Hematopoietic multipotent progenitor cell treated with erythropoietin and hydrocortisone succinate and interleukin-3 and kit ligand, for 15 days (in vitro differentiated cells): ENCODE measurements at regions not wholly inside any gene's neighbourhood (a gene's known extent, or its start where the extent isn't known, plus 50 kb on each side); places are given as distances from the start of the nearest gene placed in this dataset.

Experiments
- DNase-seq: peaks from one replicate; pipeline ENCODE4 v3.0.0-alpha.2; 2015; ENCODE audit warnings: low spot score

GRCh38 chr20:60274717-60275116 lies 316.5 kb downstream of the CDH26 start:
- no peak for DNase-seq

DNA sequence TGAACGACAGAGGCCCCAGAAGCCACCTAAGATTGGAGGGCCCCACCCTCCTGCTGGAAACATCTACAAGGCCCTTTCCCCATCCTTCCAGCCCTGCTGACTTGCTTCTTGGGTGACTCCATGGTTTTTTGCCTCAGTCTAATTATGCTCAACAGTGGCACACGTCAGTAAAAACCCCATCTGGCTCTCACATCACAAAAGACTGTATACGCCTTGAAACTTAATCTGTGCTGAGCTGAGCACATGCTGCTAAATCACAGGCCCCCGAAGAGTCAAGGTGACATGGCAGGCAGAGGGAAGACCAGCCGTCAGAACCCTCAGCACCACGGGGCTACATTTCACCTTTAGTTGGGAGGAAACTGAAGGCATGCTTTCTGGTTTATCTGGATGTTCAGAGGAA lies 323.1 kb downstream of the CDH26 start:
- no peak for DNase-seq

DNA sequence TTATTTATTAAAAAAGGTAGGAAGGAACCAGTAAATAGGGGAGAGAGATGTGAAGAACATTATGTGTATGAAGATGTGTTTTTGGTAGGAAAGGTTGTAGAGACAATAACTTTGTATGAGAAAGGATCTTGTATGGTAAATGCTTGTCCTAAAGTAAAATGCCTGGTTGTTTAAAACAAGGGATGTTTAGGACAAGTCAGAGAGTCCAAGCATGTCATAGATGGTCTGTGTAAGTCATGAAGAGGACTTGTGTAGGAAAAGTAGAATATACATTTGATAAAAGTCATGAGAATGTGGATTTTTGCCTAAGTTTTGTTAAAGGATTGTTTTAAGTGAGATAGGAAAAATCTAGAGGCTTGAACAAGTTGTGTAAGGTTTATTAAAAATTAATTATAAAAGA lies 325.1 kb downstream of the CDH26 start:
- DNase-seq = no peak

GRCh38 chr20:60286764-60287163 lies 328.5 kb downstream of the CDH26 start:
- DNase-seq = no peak

DNA sequence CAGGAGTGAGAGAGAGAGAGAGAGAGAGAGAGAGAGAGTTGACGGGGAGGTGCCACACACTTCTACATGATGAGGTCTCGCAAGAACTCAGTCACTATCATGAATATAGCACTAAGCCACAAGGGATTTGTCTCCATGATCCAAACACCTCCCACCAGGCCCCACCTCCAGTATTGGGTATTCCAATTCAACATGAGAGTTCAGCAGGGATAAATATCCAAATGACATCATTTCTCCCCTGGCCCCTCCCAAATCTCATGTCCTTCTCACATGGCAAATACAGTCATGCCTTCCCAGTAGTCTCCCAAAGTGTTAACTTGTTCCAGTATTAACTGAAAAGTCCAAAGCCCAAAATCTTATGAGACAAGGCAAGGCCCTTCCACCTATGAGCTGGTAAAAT lies 330.7 kb downstream of the CDH26 start:
- DNase-seq = no peak

DNA sequence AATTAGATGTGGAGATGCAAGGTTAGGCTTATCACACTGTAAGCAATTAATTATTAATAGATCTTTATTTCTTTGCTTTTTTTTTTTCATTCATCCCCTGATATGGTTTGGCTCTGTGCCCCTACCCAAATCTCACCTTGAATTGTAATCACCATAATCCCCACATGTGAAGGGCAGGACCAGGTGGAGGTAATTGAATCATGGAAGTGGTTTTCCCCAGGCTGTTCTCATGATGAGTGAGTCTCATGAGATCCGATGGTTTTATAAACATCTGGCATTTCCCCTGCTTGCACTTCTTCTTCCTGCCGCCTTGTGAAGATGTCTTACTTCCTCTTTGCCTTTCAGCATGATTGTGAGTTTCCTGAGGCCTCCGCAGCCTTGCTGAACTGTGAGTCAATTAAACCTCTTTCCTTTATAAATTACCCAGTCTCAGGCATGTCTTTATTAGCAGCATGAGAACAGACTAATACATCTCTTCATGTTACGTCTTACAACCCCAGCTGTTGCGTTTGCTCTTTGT lies 333.8 kb downstream of the CDH26 start:
- no peak for DNase-seq

DNA sequence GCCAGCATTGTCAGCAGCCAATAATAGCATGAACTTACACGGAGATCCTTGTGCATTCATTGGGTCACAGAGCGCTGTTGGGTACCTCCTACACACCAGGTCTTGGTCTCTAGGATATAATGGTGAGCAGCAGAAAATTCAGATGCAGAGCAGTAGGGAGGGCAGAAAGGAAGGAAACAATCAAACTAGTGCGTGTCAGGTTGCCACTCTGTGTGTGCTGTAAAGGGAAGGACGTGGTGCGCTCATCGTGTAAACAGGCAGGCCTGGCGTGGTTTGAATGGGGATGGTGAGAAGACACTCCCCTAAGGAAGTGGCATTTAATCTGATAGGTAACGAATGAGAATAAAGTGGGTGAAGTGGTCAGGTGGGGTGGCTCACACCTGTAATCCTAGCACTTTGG lies 336.4 kb downstream of the CDH26 start:
- DNase-seq = no peak

DNA sequence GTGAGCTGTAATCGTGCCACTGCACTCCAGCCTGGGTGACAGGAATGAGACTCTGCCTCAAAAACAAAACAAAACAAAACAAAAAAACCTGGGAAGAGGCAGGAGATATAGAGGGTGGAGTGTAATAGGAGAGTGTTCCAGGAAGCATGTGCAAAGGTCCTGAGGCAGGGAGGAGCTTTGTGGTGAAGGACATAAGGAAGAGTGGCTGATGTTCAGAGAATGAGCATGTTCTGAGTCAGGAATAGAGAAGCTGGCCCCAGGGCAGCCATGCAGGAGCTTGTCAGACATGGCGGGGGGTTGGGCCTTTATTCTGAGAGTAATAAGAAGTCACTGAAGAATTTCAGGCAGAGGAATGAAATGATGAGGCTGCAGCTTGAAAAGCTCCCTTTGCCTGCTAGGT lies 337.0 kb downstream of the CDH26 start:
- DNase-seq = no peak

GRCh38 chr20:60297649-60298048 lies 339.4 kb downstream of the CDH26 start:
- DNase-seq = no peak

DNA sequence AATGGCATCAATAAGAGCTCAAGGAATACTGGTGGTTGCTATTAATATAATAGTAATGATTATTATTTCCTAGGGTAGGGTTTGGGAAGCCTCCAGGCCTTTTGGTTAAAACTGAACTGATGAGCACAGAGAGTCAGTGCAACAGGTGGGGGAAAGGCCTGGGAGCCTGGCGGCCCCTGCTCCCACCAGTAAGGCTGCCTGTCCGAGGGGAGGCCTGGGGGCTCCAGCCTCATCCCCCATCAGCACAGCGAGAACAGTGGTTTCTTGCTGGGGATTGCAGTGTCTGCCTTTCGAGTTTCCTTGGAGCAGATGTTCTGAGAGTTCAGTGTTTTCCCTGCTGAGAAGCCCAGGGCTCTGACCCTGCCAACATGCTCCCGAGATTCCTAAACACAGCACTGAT lies 340.4 kb downstream of the CDH26 start:
- no peak for DNase-seq

DNA sequence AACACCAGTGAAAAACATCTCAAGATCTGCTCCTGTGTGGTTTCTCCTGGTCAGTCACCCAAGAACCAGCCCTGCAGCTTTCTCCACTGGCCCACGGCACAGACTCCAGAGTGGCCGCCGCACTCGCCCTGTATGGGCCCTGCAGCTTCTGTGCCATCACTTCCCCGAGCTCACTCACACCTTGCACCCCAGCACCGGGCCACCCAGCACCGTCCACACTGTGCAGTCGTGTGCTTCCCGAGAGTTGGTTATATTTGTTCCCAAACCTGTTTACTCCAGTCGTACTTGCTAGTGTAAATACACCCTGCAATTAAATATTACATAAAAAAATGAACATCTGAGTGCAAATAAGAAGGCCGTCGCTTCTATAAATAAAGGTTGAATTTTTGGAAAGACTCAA lies 341.7 kb downstream of the CDH26 start:
- no peak for DNase-seq

GRCh38 chr20:60300374-60300773 lies 342.2 kb downstream of the CDH26 start:
- no peak for DNase-seq

DNA sequence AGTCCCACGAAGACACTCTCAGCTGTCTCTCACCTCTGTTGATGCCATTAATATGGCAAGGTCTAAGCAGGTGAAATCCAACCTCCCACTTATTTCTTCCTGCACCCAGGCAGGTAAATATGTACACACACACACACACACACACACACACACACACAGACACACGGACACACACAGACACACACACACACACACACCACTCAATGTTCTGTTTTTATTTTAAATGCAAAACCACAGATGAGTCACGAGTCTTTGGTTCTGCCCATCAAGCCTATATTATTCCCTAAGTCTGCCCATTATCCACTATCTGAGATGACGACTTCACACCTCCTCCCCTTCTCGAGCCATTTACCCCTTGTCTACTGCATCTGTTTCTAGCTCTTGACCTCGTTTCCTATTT lies 344.7 kb downstream of the CDH26 start:
- no peak for DNase-seq

- no peak for DNase-seq
Observed at GRCh38 chr20:60304026-60304590, 345.9 kb downstream of the CDH26 start.

DNA sequence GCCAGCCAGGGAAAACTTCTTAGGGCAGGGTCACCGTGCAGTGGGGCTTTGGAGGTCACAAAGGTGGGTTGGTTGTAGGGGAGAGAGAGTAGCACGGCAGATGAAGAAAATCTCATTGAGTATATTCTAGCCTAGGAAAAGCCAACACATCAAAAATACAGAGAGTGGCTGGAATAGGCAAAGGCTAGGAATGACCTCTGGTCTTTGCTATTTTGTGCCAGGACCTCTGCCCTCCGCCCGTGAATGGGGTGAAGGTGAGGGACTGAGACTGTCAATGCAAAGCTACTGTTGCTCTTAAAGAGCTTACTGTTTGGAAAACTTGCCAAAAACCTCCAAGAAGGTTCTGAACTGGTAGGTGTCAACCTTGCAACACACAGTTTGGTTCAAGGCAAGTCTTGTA lies 346.7 kb downstream of the CDH26 start:
- no peak for DNase-seq

- no peak for DNase-seq
Observed at GRCh38 chr20:60306105-60306504, 347.9 kb downstream of the CDH26 start.

DNA sequence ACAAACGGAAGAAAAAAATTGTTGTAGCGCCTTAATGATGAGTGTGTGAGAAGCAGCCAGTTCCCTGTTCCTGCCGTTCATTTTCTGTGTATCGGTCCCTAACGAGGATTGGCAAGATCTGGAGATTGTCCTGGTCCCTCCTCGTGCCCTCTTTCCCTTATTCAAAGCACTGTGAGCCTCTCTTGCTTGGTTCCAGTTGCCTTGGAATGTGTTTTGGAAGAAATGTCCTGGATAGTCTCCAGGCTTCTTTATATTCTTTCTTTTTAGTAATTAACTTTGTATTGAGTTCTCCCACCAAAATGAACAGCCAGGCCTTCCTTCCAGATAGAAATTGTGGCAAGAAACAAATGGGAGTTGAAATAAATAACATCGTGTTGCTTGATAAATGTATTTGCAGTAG lies 348.3 kb downstream of the CDH26 start:
- DNase-seq = no peak

DNA sequence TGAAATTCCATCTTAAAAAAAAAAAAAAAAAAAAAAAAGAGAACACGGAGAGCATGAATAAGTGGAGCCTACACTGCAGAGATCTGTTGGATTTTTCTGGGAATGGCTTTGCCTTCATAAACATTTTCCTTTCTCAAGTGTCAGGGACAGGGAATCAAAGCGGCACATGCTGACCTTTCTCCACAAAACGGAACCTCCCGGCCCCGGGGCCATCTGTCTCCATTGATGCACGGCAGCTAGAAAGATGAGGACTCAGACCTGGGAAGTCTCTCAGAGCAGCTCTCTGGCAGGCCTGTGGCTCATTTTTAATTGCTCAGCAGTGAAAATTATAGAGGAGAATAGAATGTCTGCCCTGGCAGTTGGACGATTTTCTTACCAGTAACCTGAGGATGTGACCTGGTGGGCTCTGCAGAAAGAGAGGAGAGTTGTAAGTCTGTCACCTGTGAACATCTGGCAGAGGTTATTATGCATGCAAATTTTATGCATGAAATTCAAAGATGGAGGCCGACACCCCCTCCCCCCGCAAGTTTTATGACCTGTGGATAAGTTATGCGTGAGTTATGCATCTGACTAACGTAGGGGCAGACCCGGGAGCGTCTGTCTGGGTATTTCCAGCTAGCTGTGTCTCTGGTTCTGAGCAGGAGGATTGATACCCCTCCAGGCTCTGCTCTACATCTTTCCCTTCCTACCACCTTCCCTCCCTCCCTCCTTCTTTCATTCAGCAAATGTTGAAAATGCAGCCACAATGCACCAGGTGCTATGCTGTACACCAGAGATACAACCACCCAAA lies 352.5 kb downstream of the CDH26 start:
- no peak for DNase-seq

- DNase-seq = no peak
Observed at GRCh38 chr20:60313191-60313590, 355.0 kb downstream of the CDH26 start.

GRCh38 chr20:60313614-60314013 lies 355.4 kb downstream of the CDH26 start:
- DNase-seq = no peak

DNA sequence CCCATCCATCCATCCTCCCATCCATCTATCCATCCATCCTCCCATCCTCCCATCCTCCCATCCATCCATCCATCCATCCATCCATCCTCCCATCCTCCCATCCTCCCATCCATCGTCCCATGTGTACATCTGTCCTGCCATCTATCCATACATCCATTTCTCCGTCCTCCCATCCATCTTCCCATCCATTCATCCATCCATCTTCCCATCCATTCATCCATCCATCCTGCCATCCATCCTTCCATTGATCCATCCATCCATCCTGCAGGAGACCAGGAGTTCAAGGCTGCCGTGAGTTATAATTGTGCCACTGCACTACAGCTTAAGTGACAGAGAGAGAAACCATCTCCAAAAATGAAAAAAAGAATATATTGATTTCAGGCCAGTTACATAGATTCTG lies 356.5 kb downstream of the CDH26 start:
- no peak for DNase-seq

DNA sequence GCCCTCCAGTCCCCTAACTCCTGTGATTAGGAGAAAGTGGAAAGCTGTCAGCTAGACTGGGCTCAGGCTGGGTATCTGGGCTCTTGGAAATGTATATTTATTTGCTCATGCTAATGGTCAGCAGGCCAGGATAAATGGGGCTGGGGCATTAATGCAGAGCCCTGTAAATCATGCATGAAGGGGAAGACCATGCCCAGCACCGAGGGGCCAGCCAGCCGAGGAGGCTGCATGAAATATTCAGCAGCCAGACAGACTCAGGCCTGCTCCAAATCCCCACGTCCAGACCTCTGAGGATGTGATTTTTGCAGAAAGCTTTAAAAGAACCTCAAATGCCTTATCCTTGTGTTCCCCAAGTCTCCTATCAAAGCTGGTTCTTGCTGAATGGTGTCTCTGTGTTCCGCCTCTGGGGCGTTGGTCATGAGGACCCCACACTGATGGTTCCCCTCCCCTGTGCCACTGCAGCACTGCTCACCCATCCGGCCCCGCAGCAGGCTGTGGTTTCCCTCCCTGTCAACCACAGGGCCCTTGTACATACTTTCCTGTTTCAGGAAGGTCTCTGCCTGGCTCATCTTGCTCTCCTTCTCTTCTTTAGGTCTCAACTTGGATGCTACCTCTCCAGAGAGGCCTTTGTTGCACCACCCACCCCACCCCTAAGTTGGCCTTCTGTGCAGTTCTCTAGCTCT lies 358.4 kb downstream of the CDH26 start:
- no peak for DNase-seq

DNA sequence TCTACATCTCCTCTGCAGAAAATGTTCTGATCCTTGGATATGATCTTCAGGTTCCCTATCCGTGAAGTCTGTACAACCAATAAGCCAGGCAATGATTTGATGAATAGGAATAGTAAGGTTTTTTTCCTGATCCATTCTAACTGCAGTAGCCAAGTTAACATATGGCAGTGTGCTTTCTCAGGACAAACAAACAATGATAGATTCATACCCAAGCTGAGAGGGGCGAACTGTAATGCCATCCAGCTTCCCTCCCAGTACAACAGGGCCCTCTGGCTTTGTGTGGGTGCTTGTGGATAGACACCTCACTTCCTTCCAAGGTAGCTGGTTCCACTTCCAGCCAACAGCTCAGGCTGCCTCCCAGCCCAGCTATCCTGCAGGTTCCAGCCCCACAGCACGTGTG lies 359.2 kb downstream of the CDH26 start:
- DNase-seq = no peak
